ENCODE measurements at regions not wholly inside any gene's neighbourhood (a gene's known extent, or its start where the extent isn't known, plus 50 kb on each side); places are given as distances from the start of the nearest gene placed in this dataset.

DNA sequence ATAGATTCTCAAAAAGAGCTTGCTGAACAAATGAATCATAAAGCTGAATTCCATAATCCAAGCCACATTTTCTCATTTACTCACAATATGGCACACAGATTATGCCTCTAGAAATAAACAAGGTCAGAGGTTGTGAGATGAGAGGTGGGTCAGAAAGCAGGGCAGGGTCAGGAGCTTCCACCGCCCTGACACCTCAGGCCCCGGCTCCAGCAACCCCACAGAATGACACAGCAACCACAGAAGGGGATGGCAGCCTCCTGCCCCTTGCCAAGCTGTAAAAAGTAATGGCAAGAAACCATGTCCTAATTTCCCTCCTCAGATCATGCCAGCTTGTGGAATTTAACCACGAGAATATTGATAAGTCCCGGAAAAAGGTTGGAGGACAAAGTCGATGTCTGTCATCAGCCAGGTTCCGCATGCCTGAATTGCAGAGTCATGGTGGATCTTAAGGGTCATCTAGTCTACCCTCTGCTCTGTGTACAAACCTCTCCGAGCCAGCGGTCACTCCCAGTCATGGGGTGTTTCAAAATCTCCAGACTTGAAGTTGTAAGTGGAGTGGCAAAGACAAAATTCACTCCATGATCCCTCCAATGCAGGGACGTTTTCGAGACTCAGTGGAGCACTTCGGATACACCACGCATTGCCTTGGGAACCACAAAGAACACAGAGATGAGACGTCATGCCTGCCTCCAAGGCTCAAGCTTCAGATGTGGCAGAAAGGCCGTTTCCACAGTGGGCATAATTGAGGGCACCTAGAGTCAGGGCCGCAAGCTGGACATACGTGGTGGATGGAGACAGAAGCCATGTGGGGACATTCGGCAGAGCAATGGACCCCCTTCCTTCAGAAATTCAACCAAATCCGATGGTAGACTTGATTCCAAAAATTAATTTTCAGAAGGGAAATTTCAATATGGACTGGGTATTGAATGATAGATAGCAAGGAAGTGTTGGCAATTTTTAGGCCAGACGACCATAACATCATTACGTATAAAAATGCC is 254.0 kb downstream of the TOMM20 start (continued):
- TF ChIP-seq, protein P1, sequence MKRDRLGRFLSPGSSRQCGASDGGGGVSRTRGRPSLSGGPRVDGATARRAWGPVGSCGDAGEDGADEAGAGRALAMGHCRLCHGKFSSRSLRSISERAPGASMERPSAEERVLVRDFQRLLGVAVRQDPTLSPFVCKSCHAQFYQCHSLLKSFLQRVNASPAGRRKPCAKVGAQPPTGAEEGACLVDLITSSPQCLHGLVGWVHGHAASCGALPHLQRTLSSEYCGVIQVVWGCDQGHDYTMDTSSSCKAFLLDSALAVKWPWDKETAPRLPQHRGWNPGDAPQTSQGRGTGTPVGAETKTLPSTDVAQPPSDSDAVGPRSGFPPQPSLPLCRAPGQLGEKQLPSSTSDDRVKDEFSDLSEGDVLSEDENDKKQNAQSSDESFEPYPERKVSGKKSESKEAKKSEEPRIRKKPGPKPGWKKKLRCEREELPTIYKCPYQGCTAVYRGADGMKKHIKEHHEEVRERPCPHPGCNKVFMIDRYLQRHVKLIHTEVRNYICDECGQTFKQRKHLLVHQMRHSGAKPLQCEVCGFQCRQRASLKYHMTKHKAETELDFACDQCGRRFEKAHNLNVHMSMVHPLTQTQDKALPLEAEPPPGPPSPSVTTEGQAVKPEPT (CRISPR knock-in tag; IDR thresholded peaks at IDR 0.05; ENCODE audit: low read depth) = peak; percentile 38; the same call in 1 of the 2 replicates
- TF ChIP-seq ZNF530 (CRISPR knock-in tag; IDR thresholded peaks at IDR 0.05; ENCODE audit: low read depth) (no peak), ZNF501 (CRISPR knock-in tag; IDR thresholded peaks at IDR 0.05) (peak; percentile 57; the same call in 1 of the 2 replicates), ZSCAN30 (CRISPR knock-in tag; IDR thresholded peaks at IDR 0.05) (peak; percentile 40; the same call in 1 of the 2 replicates), ZNF605 (CRISPR knock-in tag; IDR thresholded peaks at IDR 0.05) (peak; percentile 84), RNF2 (conservative IDR thresholded peaks at IDR 0.05; ENCODE audit: low read depth) (0 out of 2 replicates have a peak, but pooled peaks have one; percentile 21), ZMAT3 (CRISPR knock-in tag; conservative IDR thresholded peaks at IDR 0.05) (no peak), CBFB (CRISPR knock-in tag; IDR thresholded peaks at IDR 0.05) (no peak; the same call in 1 of the 2 replicates), AKAP8 (CRISPR knock-in tag; IDR thresholded peaks at IDR 0.05) (no peak), PLRG1 (conservative IDR thresholded peaks at IDR 0.05) (no peak), SALL2 (CRISPR knock-in tag; IDR thresholded peaks at IDR 0.05) (0 out of 2 replicates have a peak, but pooled peaks have one; percentile 10), ZBTB3 (CRISPR knock-in tag; IDR thresholded peaks at IDR 0.05; ENCODE audit: borderline replicate concordance, low read depth) (peak; percentile 84; the same call in 1 of the 2 replicates), HNRNPL (IDR thresholded peaks at IDR 0.05; ENCODE audit: low read depth, low read length) (0 out of 2 replicates have a peak, but pooled peaks have one; percentile 34)
- TF ChIP-seq, protein P2, sequence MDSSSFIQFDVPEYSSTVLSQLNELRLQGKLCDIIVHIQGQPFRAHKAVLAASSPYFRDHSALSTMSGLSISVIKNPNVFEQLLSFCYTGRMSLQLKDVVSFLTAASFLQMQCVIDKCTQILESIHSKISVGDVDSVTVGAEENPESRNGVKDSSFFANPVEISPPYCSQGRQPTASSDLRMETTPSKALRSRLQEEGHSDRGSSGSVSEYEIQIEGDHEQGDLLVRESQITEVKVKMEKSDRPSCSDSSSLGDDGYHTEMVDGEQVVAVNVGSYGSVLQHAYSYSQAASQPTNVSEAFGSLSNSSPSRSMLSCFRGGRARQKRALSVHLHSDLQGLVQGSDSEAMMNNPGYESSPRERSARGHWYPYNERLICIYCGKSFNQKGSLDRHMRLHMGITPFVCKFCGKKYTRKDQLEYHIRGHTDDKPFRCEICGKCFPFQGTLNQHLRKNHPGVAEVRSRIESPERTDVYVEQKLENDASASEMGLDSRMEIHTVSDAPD (CRISPR knock-in tag; IDR thresholded peaks at IDR 0.05) = peak; percentile 85; the same call in 1 of the 2 replicates
- TF ChIP-seq, protein P3, sequence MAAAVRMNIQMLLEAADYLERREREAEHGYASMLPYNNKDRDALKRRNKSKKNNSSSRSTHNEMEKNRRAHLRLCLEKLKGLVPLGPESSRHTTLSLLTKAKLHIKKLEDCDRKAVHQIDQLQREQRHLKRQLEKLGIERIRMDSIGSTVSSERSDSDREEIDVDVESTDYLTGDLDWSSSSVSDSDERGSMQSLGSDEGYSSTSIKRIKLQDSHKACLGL (CRISPR knock-in tag; IDR thresholded peaks at IDR 0.05) = no peak
- TF ChIP-seq, protein P4, sequence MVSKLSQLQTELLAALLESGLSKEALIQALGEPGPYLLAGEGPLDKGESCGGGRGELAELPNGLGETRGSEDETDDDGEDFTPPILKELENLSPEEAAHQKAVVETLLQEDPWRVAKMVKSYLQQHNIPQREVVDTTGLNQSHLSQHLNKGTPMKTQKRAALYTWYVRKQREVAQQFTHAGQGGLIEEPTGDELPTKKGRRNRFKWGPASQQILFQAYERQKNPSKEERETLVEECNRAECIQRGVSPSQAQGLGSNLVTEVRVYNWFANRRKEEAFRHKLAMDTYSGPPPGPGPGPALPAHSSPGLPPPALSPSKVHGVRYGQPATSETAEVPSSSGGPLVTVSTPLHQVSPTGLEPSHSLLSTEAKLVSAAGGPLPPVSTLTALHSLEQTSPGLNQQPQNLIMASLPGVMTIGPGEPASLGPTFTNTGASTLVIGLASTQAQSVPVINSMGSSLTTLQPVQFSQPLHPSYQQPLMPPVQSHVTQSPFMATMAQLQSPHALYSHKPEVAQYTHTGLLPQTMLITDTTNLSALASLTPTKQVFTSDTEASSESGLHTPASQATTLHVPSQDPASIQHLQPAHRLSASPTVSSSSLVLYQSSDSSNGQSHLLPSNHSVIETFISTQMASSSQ (IDR thresholded peaks at IDR 0.05; ENCODE audit: low read depth) = peak; percentile 19; the same call in 1 of the 2 replicates
- TF ChIP-seq, protein P4 (CRISPR knock-in tag; IDR thresholded peaks at IDR 0.05; ENCODE audit: borderline replicate concordance) = peak; percentile 82; the same call in 1 of the 2 replicates
- TF ChIP-seq, protein P5, sequence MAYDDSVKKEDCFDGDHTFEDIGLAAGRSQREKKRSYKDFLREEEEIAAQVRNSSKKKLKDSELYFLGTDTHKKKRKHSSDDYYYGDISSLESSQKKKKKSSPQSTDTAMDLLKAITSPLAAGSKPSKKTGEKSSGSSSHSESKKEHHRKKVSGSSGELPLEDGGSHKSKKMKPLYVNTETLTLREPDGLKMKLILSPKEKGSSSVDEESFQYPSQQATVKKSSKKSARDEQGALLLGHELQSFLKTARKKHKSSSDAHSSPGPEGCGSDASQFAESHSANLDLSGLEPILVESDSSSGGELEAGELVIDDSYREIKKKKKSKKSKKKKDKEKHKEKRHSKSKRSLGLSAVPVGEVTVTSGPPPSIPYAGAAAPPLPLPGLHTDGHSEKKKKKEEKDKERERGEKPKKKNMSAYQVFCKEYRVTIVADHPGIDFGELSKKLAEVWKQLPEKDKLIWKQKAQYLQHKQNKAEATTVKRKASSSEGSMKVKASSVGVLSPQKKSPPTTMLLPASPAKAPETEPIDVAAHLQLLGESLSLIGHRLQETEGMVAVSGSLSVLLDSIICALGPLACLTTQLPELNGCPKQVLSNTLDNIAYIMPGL (CRISPR knock-in tag; IDR thresholded peaks at IDR 0.05; ENCODE audit: borderline replicate concordance in 1 of 2, low read depth in 1 of 2) = no peak
